ENCODE measurements at regions not wholly inside any gene's neighbourhood (a gene's known extent, or its start where the extent isn't known, plus 50 kb on each side); places are given as distances from the start of the nearest gene placed in this dataset.
"Not testable (repeated sequence)": the region's sequence is repeated elsewhere in the genome, so short reads cannot be mapped to it uniquely, and the experiment has no call there.

DNA sequence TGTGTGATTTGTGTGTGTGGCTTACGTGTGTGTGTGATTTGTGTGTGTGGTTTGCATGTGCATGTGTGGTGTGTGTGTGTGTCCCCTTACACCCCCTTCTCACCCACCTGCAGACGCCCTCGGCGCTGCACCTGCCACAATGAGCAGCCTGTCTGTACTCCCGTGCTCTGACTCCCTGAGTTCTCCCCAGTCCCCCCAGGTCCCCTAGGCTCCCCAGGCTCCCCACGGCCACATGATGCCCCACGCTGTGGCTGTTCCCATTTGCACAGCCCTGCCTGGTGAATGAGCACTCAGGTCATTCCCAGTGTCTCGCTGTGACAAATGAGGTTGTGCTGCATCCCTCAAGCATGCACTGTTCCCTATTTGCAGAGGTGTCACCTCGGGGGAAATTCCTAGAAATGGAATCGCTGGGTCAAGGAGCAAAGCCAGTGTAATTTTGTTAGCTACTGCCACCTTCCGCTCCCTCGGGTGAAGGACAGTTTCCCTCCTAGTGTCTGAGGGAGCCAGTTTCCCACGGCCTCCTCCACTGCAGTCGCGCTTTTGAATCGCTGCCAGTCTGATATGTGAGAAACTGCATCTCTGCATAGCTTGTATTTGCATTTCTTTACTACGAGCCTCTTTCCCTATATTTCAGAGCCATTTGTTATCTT is 180.4 kb upstream of the FOXD4L5 start:
- H3K36me3 ChIP-seq (replicated peaks in 1 of 2; ENCODE audit: insufficient read depth in 1 of 2, low read depth in 2 of 2); H3K27ac ChIP-seq; H3K4me3 ChIP-seq; H3K27me3 ChIP-seq; ATAC-seq; DNase-seq; H3K4me1 ChIP-seq; intact Hi-C loops (cut with DNase I); H3K9me3 ChIP-seq: not testable (repeated sequence)
- 79 to 80% methylated on average over 12 to 17 of the region's 17 CpGs for WGBS, 2 donors

DNA sequence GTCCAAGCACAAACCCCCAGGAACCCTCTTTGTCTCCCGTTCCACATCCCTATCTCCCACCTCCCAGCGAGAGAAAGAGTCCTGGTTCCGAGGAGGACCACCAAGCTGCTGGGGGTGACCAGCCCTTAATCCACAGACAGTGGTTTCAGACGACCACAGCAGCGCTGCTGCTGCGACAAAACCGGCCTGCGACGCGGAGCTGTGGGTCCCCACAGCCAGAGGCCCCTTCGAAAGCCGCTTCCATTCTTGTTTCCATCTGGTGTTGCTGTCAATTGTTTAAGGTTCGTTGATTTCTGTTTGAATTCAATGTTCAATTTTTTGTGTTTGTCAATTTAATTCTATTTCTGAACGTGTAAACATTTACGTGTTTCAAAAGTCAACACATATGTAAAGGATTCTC is 177.5 kb upstream of the FOXD4L5 start:
- 61 to 80% methylated on average over 11 to 13 of the region's 15 CpGs for WGBS, 2 donors
- H3K4me1 ChIP-seq; H3K9me3 ChIP-seq; ATAC-seq; H3K27ac ChIP-seq; H3K27me3 ChIP-seq; DNase-seq; intact Hi-C loops (cut with DNase I); H3K36me3 ChIP-seq (replicated peaks in 1 of 2; ENCODE audit: insufficient read depth in 1 of 2, low read depth in 2 of 2); H3K4me3 ChIP-seq: not testable (repeated sequence)

GRCh38 chr9:65459756-65460320 is 174.8 kb upstream of the FOXD4L5 start:
- 66 to 75% methylated on average over 4 to 11 of the region's 11 CpGs for WGBS, 2 donors
- intact Hi-C loops (cut with DNase I) = no loop called here
- no peaks in the 10 kb centered on the region for H3K27me3 ChIP-seq

GRCh38 chr9:65458992-65459391 is 174.0 kb upstream of the FOXD4L5 start:
- WGBS, 2 donors = 77 to 78% methylated on average over 5 to 10 of the region's 10 CpGs
- ATAC-seq = no peak

More at GRCh38 chr9:65459756-65460320, 174.8 kb upstream of the FOXD4L5 start:
- no peaks in the 10 kb centered on the region for H3K4me1 ChIP-seq
- no peaks in the 10 kb centered on the region for H3K36me3 ChIP-seq (replicated peaks in 1 of 2; ENCODE audit: insufficient read depth in 1 of 2, low read depth in 2 of 2)
- H3K27ac ChIP-seq = no peak overlapping the region
- TF ChIP-seq CTCF (IDR thresholded peaks at IDR 0.05) (no peak), POLR2A (IDR thresholded peaks at IDR 0.05) (no peak)
- H3K9me3 ChIP-seq = no peaks in the 10 kb centered on the region
- no peak overlapping the region for H3K4me3 ChIP-seq
- ATAC-seq = no peak
- no peak for DNase-seq

GRCh38 chr9:65458465-65458864 is 173.5 kb upstream of the FOXD4L5 start:
- Histone ChIP-seq H3K27ac (no peak overlapping the region), H3K36me3 (replicated peaks in 1 of 2; ENCODE audit: insufficient read depth in 1 of 2, low read depth in 2 of 2) (no peaks in the 10 kb centered on the region), H3K4me3 (no peak overlapping the region), H3K9me3 (no peaks in the 10 kb centered on the region), H3K27me3 (no peaks in the 10 kb centered on the region), H3K4me1 (no peaks in the 10 kb centered on the region)
- DNase-seq = no peak
- 84 to 87% methylated on average over 19 to 20 of the region's 20 CpGs for WGBS, 2 donors
- TF ChIP-seq CTCF (IDR thresholded peaks at IDR 0.05) = no peak
- TF ChIP-seq POLR2A (IDR thresholded peaks at IDR 0.05) = no peak
- no peak for ATAC-seq
- intact Hi-C loops (cut with DNase I) = no loop called here

More at GRCh38 chr9:65458992-65459391, 174.0 kb upstream of the FOXD4L5 start:
- H3K9me3 ChIP-seq = no peaks in the 10 kb centered on the region
- no peaks in the 10 kb centered on the region for H3K4me1 ChIP-seq
- intact Hi-C loops (cut with DNase I) = no loop called here
- H3K27me3 ChIP-seq = no peaks in the 10 kb centered on the region
- no peak overlapping the region for H3K27ac ChIP-seq
- no peak for DNase-seq
- no peak overlapping the region for H3K4me3 ChIP-seq
- TF ChIP-seq POLR2A (IDR thresholded peaks at IDR 0.05) (no peak), CTCF (IDR thresholded peaks at IDR 0.05) (no peak)
- H3K36me3 ChIP-seq (replicated peaks in 1 of 2; ENCODE audit: insufficient read depth in 1 of 2, low read depth in 2 of 2) = no peaks in the 10 kb centered on the region

DNA sequence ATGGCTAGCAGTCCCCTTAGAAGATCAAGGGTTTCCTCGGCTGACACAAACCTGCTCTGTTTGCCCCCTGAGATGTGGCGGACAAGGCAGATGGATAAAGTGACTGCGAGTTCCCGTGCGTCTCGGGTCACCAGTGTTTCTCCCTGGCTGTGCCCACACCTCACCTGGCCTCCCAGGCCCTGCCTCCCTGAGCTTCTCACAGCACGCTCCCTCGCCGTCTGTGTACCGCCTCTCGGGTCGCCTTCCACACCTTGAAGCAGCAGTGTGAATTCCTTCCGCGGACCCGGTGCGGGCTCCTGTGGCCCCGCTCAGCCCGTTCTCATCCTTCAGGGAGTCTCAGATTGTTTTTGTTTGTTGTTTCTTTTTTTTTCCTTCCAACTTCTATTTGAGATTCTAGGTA is 172.0 kb upstream of the FOXD4L5 start:
- H3K9me3 ChIP-seq; H3K36me3 ChIP-seq (replicated peaks in 1 of 2; ENCODE audit: insufficient read depth in 1 of 2, low read depth in 2 of 2); H3K4me3 ChIP-seq; H3K4me1 ChIP-seq; ATAC-seq; intact Hi-C loops (cut with DNase I); H3K27me3 ChIP-seq; DNase-seq; H3K27ac ChIP-seq: not testable (repeated sequence)
- 91 to 93% methylated on average over 18 of the region's 18 CpGs for WGBS, 2 donors

GRCh38 chr9:65455751-65456647 is 171.0 kb upstream of the FOXD4L5 start:
- H3K27ac ChIP-seq; H3K4me3 ChIP-seq; H3K27me3 ChIP-seq; H3K4me1 ChIP-seq; ATAC-seq; H3K36me3 ChIP-seq (replicated peaks in 1 of 2; ENCODE audit: insufficient read depth in 1 of 2, low read depth in 2 of 2); intact Hi-C loops (cut with DNase I); H3K9me3 ChIP-seq; DNase-seq: not testable (repeated sequence)
- 47 to 69% methylated on average over 7 to 17 of the region's 18 CpGs for WGBS, 2 donors

- ATAC-seq; H3K27me3 ChIP-seq; H3K4me3 ChIP-seq; intact Hi-C loops (cut with DNase I); H3K36me3 ChIP-seq (replicated peaks in 1 of 2; ENCODE audit: insufficient read depth in 1 of 2, low read depth in 2 of 2); H3K4me1 ChIP-seq; DNase-seq; H3K27ac ChIP-seq; H3K9me3 ChIP-seq: not testable (repeated sequence)
- 58 to 72% methylated on average over 10 to 13 of the region's 13 CpGs for WGBS, 2 donors
Observed at GRCh38 chr9:65455136-65455535, 170.1 kb upstream of the FOXD4L5 start.
